Endodermal cell (in vitro differentiated cells): ENCODE measurements at regions not wholly inside any gene's neighbourhood (a gene's known extent, or its start where the extent isn't known, plus 50 kb on each side); places are given as distances from the start of the nearest gene placed in this dataset.
"Not testable (repeated sequence)": the region's sequence is repeated elsewhere in the genome, so short reads cannot be mapped to it uniquely, and the experiment has no call there.

ENCODE experiments used
- DNase-seq: peaks from one replicate; pipeline ENCODE4 v3.0.0-alpha.2; 2017
- H3K27ac ChIP-seq: 2 replicates; pipeline ENCODE4 v1.5.1; 2013; ENCODE audit warnings: mild to moderate bottlenecking, low read depth, low read length, moderate library complexity
- H3K27me3 ChIP-seq: 2 replicates; pipeline ENCODE4 v1.6.1; 2013; ENCODE audit warnings: mild to moderate bottlenecking, low read length, moderate library complexity; ENCODE audit not compliant: insufficient read depth, control insufficient read depth, poor library complexity, severe bottlenecking
- H3K36me3 ChIP-seq: 2 replicates; pipeline ENCODE4 v1.7.0; 2013; ENCODE audit warnings: mild to moderate bottlenecking, low read length, moderate library complexity; ENCODE audit not compliant: control insufficient read depth, insufficient read depth
- H3K4me1 ChIP-seq: one replicate; pipeline ENCODE4 v1.7.0; 2013; ENCODE audit warnings: low read length; ENCODE audit not compliant: control insufficient read depth, insufficient read depth
- H3K4me3 ChIP-seq: 2 replicates; pipeline ENCODE4 v1.5.1; 2013; ENCODE audit warnings: mild to moderate bottlenecking, low read length, moderate library complexity
- H3K9ac ChIP-seq: 2 replicates; pipeline ENCODE4 v1.6.1; 2013; ENCODE audit warnings: mild to moderate bottlenecking, low read length, moderate library complexity; ENCODE audit not compliant: poor library complexity, severe bottlenecking; ENCODE audit errors: extremely low read depth
- H3K9me3 ChIP-seq: 2 replicates; pipeline ENCODE4 v1.6.1; 2013; ENCODE audit warnings: mild to moderate bottlenecking, low read length, moderate library complexity; ENCODE audit not compliant: control insufficient read depth
- H3K27ac Mint-ChIP-seq: 2 replicates; pipeline ENCODE4 v1.8.0; 2020; ENCODE audit warnings: mixed read lengths
- H3K27me3 Mint-ChIP-seq: 2 replicates; pipeline ENCODE4 v1.8.0; 2021; ENCODE audit warnings: mild to moderate bottlenecking, mixed read lengths; ENCODE audit not compliant: insufficient read depth
- H3K36me3 Mint-ChIP-seq: 2 replicates; pipeline ENCODE4 v1.8.0; 2020; ENCODE audit warnings: low read depth, mixed read lengths
- H3K4me1 Mint-ChIP-seq: 2 replicates; pipeline ENCODE4 v1.8.0; 2020; ENCODE audit warnings: mixed read lengths
- H3K4me3 Mint-ChIP-seq: 2 replicates; pipeline ENCODE4 v1.8.0; 2020; ENCODE audit warnings: mild to moderate bottlenecking, moderate library complexity, mixed read lengths
- H3K9me3 Mint-ChIP-seq: 2 replicates; pipeline ENCODE4 v1.8.0; 2020; ENCODE audit warnings: mild to moderate bottlenecking, mixed read lengths
- WGBS, 2 experiments: methylation state at CpG; one replicate each; pipeline versions ENCODE4 v1.1.5 to v1.1.7; 2013; ENCODE audit warnings: missing lambda C conversion rate in 2 of 2, mixed read lengths in 1 of 2; ENCODE audit not compliant: insufficient coverage in 1 of 2, insufficient read length in 1 of 2; 5-methylcytosine and 5-hydroxymethylcytosine counted together
- TF ChIP-seq, protein P1 (sequence below): fragments of 200-600 bp; sonication (generic); conservative IDR thresholded peaks from 2 replicates; pipeline ENCODE4 v1.5.0; 2021; ENCODE audit warnings: antibody characterized with exemption, mild to moderate bottlenecking

DNA sequence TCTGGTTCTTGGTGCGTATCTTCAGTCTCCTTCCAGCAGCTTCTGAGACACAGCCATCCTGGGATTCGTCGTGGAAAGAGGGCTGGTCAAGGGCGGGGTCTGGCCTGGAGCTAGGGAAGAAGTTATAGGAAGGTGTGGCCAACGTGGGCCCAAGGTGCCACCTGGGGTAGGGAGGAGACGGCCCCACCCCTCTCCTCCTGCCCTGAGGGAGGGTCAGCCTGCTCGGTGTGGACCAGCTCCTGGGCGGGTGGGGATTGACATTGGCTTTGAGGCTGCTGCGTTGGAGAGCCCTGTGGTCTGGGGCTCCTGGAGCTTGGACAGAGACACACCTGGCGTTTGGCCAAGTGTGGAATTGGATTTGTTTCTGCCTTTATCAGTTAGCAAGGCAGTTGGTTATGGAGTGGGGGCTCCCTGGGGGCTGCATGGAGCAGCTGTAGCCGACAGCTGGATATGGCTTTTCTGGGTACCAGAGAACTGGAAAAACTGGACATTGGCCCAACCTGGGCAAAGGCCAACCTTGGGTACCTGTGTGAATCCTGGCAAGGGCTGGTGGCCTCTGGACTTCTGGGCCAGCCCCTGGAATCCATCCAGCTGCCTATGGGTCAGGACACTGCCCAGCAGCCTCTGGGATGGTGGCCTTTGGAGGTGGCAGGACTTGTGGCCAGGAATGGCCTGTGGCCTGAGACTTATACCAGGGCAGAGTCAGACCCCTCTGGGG is 75.7 kb upstream of the PPP1R26 start:
- H3K4me3 Mint-ChIP-seq: no peak overlapping the region
- no peaks in the 10 kb centered on the region for H3K27me3 Mint-ChIP-seq
- Histone ChIP-seq H3K9ac (no peak overlapping the region), H3K4me3 (no peak overlapping the region), H3K27me3 (no peaks in the 10 kb centered on the region), H3K36me3 (no peaks in the 10 kb centered on the region), H3K27ac (no peak overlapping the region), H3K4me1 (no peaks in the 10 kb centered on the region), H3K9me3 (no peaks in the 10 kb centered on the region)
- H3K9me3 Mint-ChIP-seq: no peaks in the 10 kb centered on the region
- 83 to 90% methylated on average over 2 to 11 of the region's 11 CpGs for WGBS, 2 experiments
- H3K27ac Mint-ChIP-seq: no peak overlapping the region
- H3K36me3 Mint-ChIP-seq: no peaks in the 10 kb centered on the region
- no peaks in the 10 kb centered on the region for H3K4me1 Mint-ChIP-seq
- no peak for DNase-seq
- TF ChIP-seq, protein P1, sequence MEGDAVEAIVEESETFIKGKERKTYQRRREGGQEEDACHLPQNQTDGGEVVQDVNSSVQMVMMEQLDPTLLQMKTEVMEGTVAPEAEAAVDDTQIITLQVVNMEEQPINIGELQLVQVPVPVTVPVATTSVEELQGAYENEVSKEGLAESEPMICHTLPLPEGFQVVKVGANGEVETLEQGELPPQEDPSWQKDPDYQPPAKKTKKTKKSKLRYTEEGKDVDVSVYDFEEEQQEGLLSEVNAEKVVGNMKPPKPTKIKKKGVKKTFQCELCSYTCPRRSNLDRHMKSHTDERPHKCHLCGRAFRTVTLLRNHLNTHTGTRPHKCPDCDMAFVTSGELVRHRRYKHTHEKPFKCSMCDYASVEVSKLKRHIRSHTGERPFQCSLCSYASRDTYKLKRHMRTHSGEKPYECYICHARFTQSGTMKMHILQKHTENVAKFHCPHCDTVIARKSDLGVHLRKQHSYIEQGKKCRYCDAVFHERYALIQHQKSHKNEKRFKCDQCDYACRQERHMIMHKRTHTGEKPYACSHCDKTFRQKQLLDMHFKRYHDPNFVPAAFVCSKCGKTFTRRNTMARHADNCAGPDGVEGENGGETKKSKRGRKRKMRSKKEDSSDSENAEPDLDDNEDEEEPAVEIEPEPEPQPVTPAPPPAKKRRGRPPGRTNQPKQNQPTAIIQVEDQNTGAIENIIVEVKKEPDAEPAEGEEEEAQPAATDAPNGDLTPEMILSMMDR: no peak

DNA sequence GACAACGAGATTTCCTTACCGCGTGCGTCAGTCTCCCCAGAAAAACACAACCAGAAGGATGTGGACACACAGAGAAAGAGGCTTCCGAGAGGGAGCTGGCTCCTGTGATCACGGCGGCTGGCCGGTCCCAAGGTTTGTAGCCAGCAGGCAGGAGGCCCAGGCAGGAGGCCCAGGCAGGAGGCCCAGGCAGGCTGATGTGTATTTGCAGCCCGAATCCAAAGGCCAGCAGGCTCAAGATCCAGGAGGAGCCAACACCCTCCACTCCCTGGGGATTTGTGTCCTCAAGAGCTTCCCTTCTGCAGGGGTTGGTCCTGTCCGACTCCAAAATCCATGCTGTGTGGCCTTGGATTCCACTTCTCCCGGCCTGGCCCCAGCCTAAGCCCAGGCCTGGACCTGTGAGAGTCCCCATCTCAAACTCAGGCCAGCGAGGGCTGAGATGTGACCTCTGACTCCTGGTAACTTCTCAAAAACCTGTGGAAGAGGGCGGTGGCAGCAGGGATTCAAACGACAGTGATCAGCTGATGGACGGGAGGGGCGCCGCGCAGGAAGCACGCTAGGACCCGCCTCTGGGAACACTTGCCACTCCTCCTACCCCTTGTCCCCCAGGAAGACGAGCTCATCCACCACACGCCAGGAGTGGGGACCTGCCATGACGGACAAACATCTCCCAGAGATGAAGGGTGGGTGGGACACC is 75.0 kb upstream of the PPP1R26 start:
- TF ChIP-seq, protein P1: no peak
- WGBS, 2 experiments: 94 to 97% methylated on average over 14 to 23 of the region's 23 CpGs
- no peak overlapping the region for H3K4me3 Mint-ChIP-seq
- no peaks in the 10 kb centered on the region for H3K27me3 ChIP-seq
- no peaks in the 10 kb centered on the region for H3K27me3 Mint-ChIP-seq
- H3K27ac Mint-ChIP-seq: no peak overlapping the region
- DNase-seq: no peak
- H3K9ac ChIP-seq: no peak overlapping the region
- no peaks in the 10 kb centered on the region for H3K36me3 ChIP-seq
- no peaks in the 10 kb centered on the region for H3K9me3 ChIP-seq
- H3K4me1 Mint-ChIP-seq: no peaks in the 10 kb centered on the region
- no peak overlapping the region for H3K4me3 ChIP-seq
- no peaks in the 10 kb centered on the region for H3K36me3 Mint-ChIP-seq
- no peak overlapping the region for H3K27ac ChIP-seq
- no peaks in the 10 kb centered on the region for H3K9me3 Mint-ChIP-seq
- no peaks in the 10 kb centered on the region for H3K4me1 ChIP-seq

DNA sequence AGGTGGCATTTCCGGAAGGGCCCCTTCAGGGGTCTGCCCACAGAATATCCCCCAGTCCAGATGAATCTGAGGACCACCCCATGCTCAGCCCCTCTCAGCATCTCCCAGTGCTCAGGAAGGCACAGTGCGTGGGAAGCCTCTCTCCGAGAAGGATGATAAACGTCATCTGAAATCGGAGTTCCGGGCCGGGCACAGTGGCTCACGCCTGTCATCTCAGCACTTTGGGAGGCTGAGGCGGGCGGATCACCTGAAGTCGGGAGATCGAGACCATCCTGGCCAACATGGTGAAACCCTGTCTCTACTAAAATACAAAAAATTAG is 74.5 kb upstream of the PPP1R26 start:
- WGBS, 2 experiments: 93% methylated on average over 8 to 12 of the region's 12 CpGs
- DNase-seq, H3K4me3 ChIP-seq, H3K27ac ChIP-seq, H3K4me1 ChIP-seq, H3K36me3 Mint-ChIP-seq, H3K27me3 Mint-ChIP-seq, H3K27me3 ChIP-seq, H3K4me3 Mint-ChIP-seq, H3K9ac ChIP-seq, H3K9me3 Mint-ChIP-seq, H3K27ac Mint-ChIP-seq, H3K9me3 ChIP-seq, H3K36me3 ChIP-seq, H3K4me1 Mint-ChIP-seq: not testable (repeated sequence)
